ENCODE measurements at regions not wholly inside any gene's neighbourhood (a gene's known extent, or its start where the extent isn't known, plus 50 kb on each side); places are given as distances from the start of the nearest gene placed in this dataset.
"Not testable (repeated sequence)": the region's sequence is repeated elsewhere in the genome, so short reads cannot be mapped to it uniquely, and the experiment has no call there.

- DNase-seq (ENCODE audit: low spot score) = no peak
These were observed 50.3 kb upstream of the ITGA11 start for GRCh38 chr15:68482246-68482645.

- DNase-seq (ENCODE audit: low spot score) = no peak
These were observed 51.2 kb upstream of the ITGA11 start for GRCh38 chr15:68483165-68483564.

GRCh38 chr15:68484220-68484619 is 52.3 kb upstream of the ITGA11 start:
- no peak for DNase-seq (ENCODE audit: low spot score)

- no peak for DNase-seq (ENCODE audit: low spot score)
These were observed 52.9 kb upstream of the ITGA11 start for GRCh38 chr15:68484696-68485400.

GRCh38 chr15:68485721-68486360 is 53.9 kb upstream of the ITGA11 start:
- no peak for DNase-seq (ENCODE audit: low spot score)

GRCh38 chr15:68487087-68487843 is 55.3 kb upstream of the ITGA11 start:
- DNase-seq (ENCODE audit: low spot score) = no peak

- no peak for DNase-seq (ENCODE audit: low spot score)
These were observed 56.3 kb upstream of the ITGA11 start for GRCh38 chr15:68488290-68488689.

GRCh38 chr15:68488966-68489365 is 57.0 kb upstream of the ITGA11 start:
- DNase-seq (ENCODE audit: low spot score) = no peak

- no peak for DNase-seq (ENCODE audit: low spot score)
These were observed 57.5 kb upstream of the ITGA11 start for GRCh38 chr15:68489421-68489820.

GRCh38 chr15:68491415-68492106 is 59.6 kb upstream of the ITGA11 start:
- DNase-seq (ENCODE audit: low spot score) = no peak

- DNase-seq (ENCODE audit: low spot score) = no peak
These were observed 60.9 kb upstream of the ITGA11 start for GRCh38 chr15:68492855-68493254.

- DNase-seq (ENCODE audit: low spot score) = no peak
These were observed 61.7 kb upstream of the ITGA11 start for GRCh38 chr15:68493629-68494028.

GRCh38 chr15:68494573-68495110 is 62.7 kb upstream of the ITGA11 start:
- no peak for DNase-seq (ENCODE audit: low spot score)

GRCh38 chr15:68495221-68495950 is 63.4 kb upstream of the ITGA11 start:
- DNase-seq (ENCODE audit: low spot score) = no peak

GRCh38 chr15:68495981-68496705 is 64.2 kb upstream of the ITGA11 start:
- no peak for DNase-seq (ENCODE audit: low spot score)

- not testable (repeated sequence) for DNase-seq (ENCODE audit: low spot score)
These were observed 64.8 kb upstream of the ITGA11 start for GRCh38 chr15:68496751-68497150.

- DNase-seq (ENCODE audit: low spot score) = no peak
These were observed 65.4 kb upstream of the ITGA11 start for GRCh38 chr15:68497206-68497910.

- no peak for DNase-seq (ENCODE audit: low spot score)
These were observed 66.1 kb upstream of the ITGA11 start for GRCh38 chr15:68498076-68498475.

GRCh38 chr15:68499620-68500312 is 67.8 kb upstream of the ITGA11 start:
- DNase-seq (ENCODE audit: low spot score) = no peak

All from COLO829 (cell line).